HG03520 (cell line): ENCODE measurements at regions not wholly inside any gene's neighbourhood (a gene's known extent, or its start where the extent isn't known, plus 50 kb on each side); places are given as distances from the start of the nearest gene placed in this dataset.
"Not testable (repeated sequence)": the region's sequence is repeated elsewhere in the genome, so short reads cannot be mapped to it uniquely, and the experiment has no call there.

Source experiments
- ATAC-seq: cut with Tn5 transposase; IDR thresholded peaks from one replicate; pipeline ENCODE4 v1.9.1; 2021; ENCODE audit warnings: mild to moderate bottlenecking, moderate library complexity; ENCODE audit not compliant: unreplicated experiment

- no peak for ATAC-seq
These were observed 100.3 kb upstream of the EXOC2 start for GRCh38 chr6:793261-793660.

- no peak for ATAC-seq
These were observed 99.7 kb upstream of the EXOC2 start for GRCh38 chr6:792662-793061.

- ATAC-seq, result no peak
These were observed 95.1 kb upstream of the EXOC2 start for GRCh38 chr6:788058-788457.

- ATAC-seq, result no peak
These were observed 94.2 kb upstream of the EXOC2 start for GRCh38 chr6:786946-787763.

GRCh38 chr6:783966-784735 lies 91.2 kb upstream of the EXOC2 start:
- ATAC-seq, result no peak

- no peak for ATAC-seq
These were observed 89.2 kb upstream of the EXOC2 start for GRCh38 chr6:782141-782540.

- ATAC-seq, result no peak
These were observed 88.5 kb upstream of the EXOC2 start for GRCh38 chr6:781350-781961.

GRCh38 chr6:780706-781105 lies 87.8 kb upstream of the EXOC2 start:
- no peak for ATAC-seq

GRCh38 chr6:776951-777350 lies 84.0 kb upstream of the EXOC2 start:
- no peak for ATAC-seq

GRCh38 chr6:776528-776931 lies 83.6 kb upstream of the EXOC2 start:
- ATAC-seq, result no peak

- no peak for ATAC-seq
These were observed 82.9 kb upstream of the EXOC2 start for GRCh38 chr6:775863-776262.

- ATAC-seq, result not testable (repeated sequence)
These were observed 78.7 kb upstream of the EXOC2 start for GRCh38 chr6:771683-772082.

- ATAC-seq, result no peak
These were observed 75.0 kb upstream of the EXOC2 start for GRCh38 chr6:767755-768512.

- ATAC-seq, result no peak
These were observed 73.7 kb upstream of the EXOC2 start for GRCh38 chr6:766625-767024.

GRCh38 chr6:761997-762396 lies 69.1 kb upstream of the EXOC2 start:
- no peak for ATAC-seq

GRCh38 chr6:760982-761955 lies 68.3 kb upstream of the EXOC2 start:
- ATAC-seq, result no peak

GRCh38 chr6:759729-760128 lies 66.8 kb upstream of the EXOC2 start:
- ATAC-seq, result no peak

- ATAC-seq, result no peak
These were observed 63.3 kb upstream of the EXOC2 start for GRCh38 chr6:756224-756623.

GRCh38 chr6:754202-754601 lies 61.3 kb upstream of the EXOC2 start:
- ATAC-seq, result no peak

GRCh38 chr6:753486-753885 lies 60.5 kb upstream of the EXOC2 start:
- ATAC-seq, result no peak
